H9 (cell line): ENCODE measurements at regions not wholly inside any gene's neighbourhood (a gene's known extent, or its start where the extent isn't known, plus 50 kb on each side); places are given as distances from the start of the nearest gene placed in this dataset.

Experiments used
- DNase-seq: peaks from one replicate; pipeline ENCODE4 v3.0.0-alpha.2; 2017
- H2AFZ ChIP-seq: one replicate; pipeline ENCODE4 v1.6.1; 2013; ENCODE audit warnings: mild to moderate bottlenecking, low read length, control low read depth, moderate library complexity
- H2AK5ac ChIP-seq: 2 replicates; pipeline ENCODE4 v1.6.1; 2013; ENCODE audit warnings: low read length, control low read depth, mixed read lengths; ENCODE audit not compliant: insufficient read length
- H2BK120ac ChIP-seq: one replicate; pipeline ENCODE4 v1.6.1; 2013; ENCODE audit warnings: low read depth, mild to moderate bottlenecking, low read length, control low read depth, inconsistent platforms; ENCODE audit not compliant: poor library complexity, severe bottlenecking
- H2BK12ac ChIP-seq: 2 replicates; pipeline ENCODE4 v1.6.1; 2013; ENCODE audit warnings: low read length, control low read depth, mixed read lengths, low read depth; ENCODE audit not compliant: insufficient read length
- H2BK15ac ChIP-seq: 2 replicates; pipeline ENCODE4 v1.6.1; 2013; ENCODE audit warnings: low read depth, low read length, control low read depth
- H2BK20ac ChIP-seq: one replicate; pipeline ENCODE4 v1.6.1; 2013; ENCODE audit warnings: low read depth, mild to moderate bottlenecking, low read length, control low read depth, inconsistent platforms; ENCODE audit not compliant: poor library complexity, severe bottlenecking
- H2BK5ac ChIP-seq: 2 replicates; pipeline ENCODE4 v1.6.1; 2013; ENCODE audit warnings: low read length, control low read depth, mixed read lengths; ENCODE audit not compliant: insufficient read length
- H3K14ac ChIP-seq: 2 replicates; pipeline ENCODE4 v1.6.1; 2013; ENCODE audit warnings: low read length, control low read depth; ENCODE audit not compliant: insufficient read depth
- H3K18ac ChIP-seq: 2 replicates; pipeline ENCODE4 v1.6.1; 2013; ENCODE audit warnings: low read depth, mild to moderate bottlenecking, mixed read lengths, low read length, control low read depth; ENCODE audit not compliant: insufficient read length
- H3K23ac ChIP-seq: 2 replicates; pipeline ENCODE4 v1.6.1; 2013; ENCODE audit warnings: low read length, control low read depth, mixed read lengths, low read depth; ENCODE audit not compliant: insufficient read length
- H3K23me2 ChIP-seq: 2 replicates; pipeline ENCODE4 v1.6.1; 2013; ENCODE audit warnings: low read depth, mild to moderate bottlenecking, mixed read lengths, low read length, control low read depth; ENCODE audit not compliant: insufficient read length, poor library complexity, severe bottlenecking
- H3K27ac ChIP-seq: 2 replicates; pipeline ENCODE4 v1.5.1; 2013; ENCODE audit warnings: low read length, control low read depth, mixed read lengths, low read depth; ENCODE audit not compliant: insufficient read length
- H3K27me3 ChIP-seq: 2 replicates; pipeline ENCODE4 v1.6.1; 2013; ENCODE audit warnings: low read length, control low read depth, inconsistent platforms; ENCODE audit not compliant: insufficient read depth
- H3K4ac ChIP-seq: 2 replicates; pipeline ENCODE4 v1.6.1; 2013; ENCODE audit warnings: low read depth, mild to moderate bottlenecking, control low read depth, inconsistent platforms, low read length, moderate library complexity
- H3K4me1 ChIP-seq: 2 replicates; pipeline ENCODE4 v1.6.1; 2013; ENCODE audit warnings: low read length, control low read depth, inconsistent platforms; ENCODE audit not compliant: insufficient read depth
- H3K4me2 ChIP-seq: 2 replicates; pipeline ENCODE4 v1.6.1; 2013; ENCODE audit warnings: low read length, control low read depth, mixed read lengths; ENCODE audit not compliant: insufficient read length, insufficient read depth
- H3K56ac ChIP-seq: 2 replicates; pipeline ENCODE4 v1.6.1; 2013; ENCODE audit warnings: low read depth, mild to moderate bottlenecking, mixed read lengths, low read length, control low read depth; ENCODE audit not compliant: insufficient read length
- H3K79me1 ChIP-seq: 2 replicates; pipeline ENCODE4 v1.6.1; 2013; ENCODE audit warnings: low read depth, mild to moderate bottlenecking, moderate library complexity, low read length, control low read depth, inconsistent platforms; ENCODE audit not compliant: insufficient read depth, poor library complexity, severe bottlenecking
- H3K79me2 ChIP-seq: 2 replicates; pipeline ENCODE4 v1.6.1; 2013; ENCODE audit warnings: low read length, control low read depth, inconsistent platforms; ENCODE audit not compliant: insufficient read depth
- H3K9ac ChIP-seq: 2 replicates; pipeline ENCODE4 v1.6.1; 2013; ENCODE audit warnings: low read length, control low read depth, mixed read lengths; ENCODE audit not compliant: insufficient read length; ENCODE audit errors: extremely low read depth
- H3K9me3 ChIP-seq: one replicate; pipeline ENCODE4 v1.6.1; 2013; ENCODE audit warnings: low read depth, low read length, inconsistent platforms; ENCODE audit not compliant: control insufficient read depth
- H3T11ph ChIP-seq: one replicate; pipeline ENCODE4 v1.6.1; 2013; ENCODE audit warnings: mild to moderate bottlenecking, low read length, control low read depth, inconsistent platforms
- H4K20me1 ChIP-seq: one replicate; pipeline ENCODE4 v1.6.1; 2013; ENCODE audit not compliant: control insufficient read depth, insufficient read length, insufficient read depth
- H4K5ac ChIP-seq: 2 replicates; pipeline ENCODE4 v1.6.1; 2013; ENCODE audit warnings: low read depth, mild to moderate bottlenecking, mixed read lengths, low read length, control low read depth; ENCODE audit not compliant: insufficient read length
- H4K8ac ChIP-seq: replicated peaks from 2 replicates; pipeline ENCODE4 v1.6.1; 2013; ENCODE audit warnings: low read length, control low read depth, mixed read lengths, low read depth; ENCODE audit not compliant: insufficient read length
- H4K91ac ChIP-seq: 2 replicates; pipeline ENCODE4 v1.6.1; 2013; ENCODE audit warnings: low read depth, mild to moderate bottlenecking, moderate library complexity, mixed read lengths, low read length, control low read depth; ENCODE audit not compliant: insufficient read length
- H3K27ac Mint-ChIP-seq, 3 experiments: 2 replicates in 2 of 3; 3 replicates in 1 of 3; pipeline ENCODE4 v1.8.0; 2020 to 2021; ENCODE audit warnings: mixed read lengths in 3 of 3, mild to moderate bottlenecking in 1 of 3, moderate library complexity in 1 of 3
- H3K27me3 Mint-ChIP-seq: 2 replicates; pipeline ENCODE4 v1.8.0; 2021; ENCODE audit warnings: low read depth, mild to moderate bottlenecking, moderate library complexity, mixed read lengths
- H3K36me3 Mint-ChIP-seq, 3 experiments: 2 replicates in 2 of 3; 3 replicates in 1 of 3; pipeline ENCODE4 v1.8.0; 2020 to 2021; ENCODE audit warnings: low read depth in 3 of 3, mixed read lengths in 3 of 3; ENCODE audit not compliant: insufficient read depth in 1 of 3
- H3K4me1 Mint-ChIP-seq, 2 experiments: 2 replicates each; pipeline ENCODE4 v1.8.0; 2020; ENCODE audit warnings: mixed read lengths in 2 of 2
- H3K4me3 Mint-ChIP-seq, 2 experiments: 2 replicates in 1 of 2; 3 replicates in 1 of 2; pipeline ENCODE4 v1.8.0; 2020 to 2021; ENCODE audit warnings: mild to moderate bottlenecking in 2 of 2, mixed read lengths in 2 of 2, moderate library complexity in 1 of 2
- H3K9me3 Mint-ChIP-seq, 2 experiments: 2 replicates in 1 of 2; 3 replicates in 1 of 2; pipeline ENCODE4 v1.8.0; 2020; ENCODE audit warnings: mild to moderate bottlenecking in 2 of 2, mixed read lengths in 2 of 2, moderate library complexity in 1 of 2
- CTCF ChIP-seq: fragments of 200-600 bp; sonication (generic); conservative IDR thresholded peaks from 3 replicates; pipeline ENCODE4 v1.8.0; 2021; ENCODE audit warnings: antibody characterized with exemption, mild to moderate bottlenecking
- WGBS: extraction: QIAGEN DNeasy Blood & Tissue Kit; methylation state at CpG from one replicate; pipeline ENCODE4 v1.1.7; 2013; ENCODE audit warnings: missing lambda C conversion rate, low lambda C conversion rate, mixed read lengths; ENCODE audit not compliant: insufficient read length; ENCODE audit errors: extremely low coverage; 5-methylcytosine and 5-hydroxymethylcytosine counted together

DNA sequence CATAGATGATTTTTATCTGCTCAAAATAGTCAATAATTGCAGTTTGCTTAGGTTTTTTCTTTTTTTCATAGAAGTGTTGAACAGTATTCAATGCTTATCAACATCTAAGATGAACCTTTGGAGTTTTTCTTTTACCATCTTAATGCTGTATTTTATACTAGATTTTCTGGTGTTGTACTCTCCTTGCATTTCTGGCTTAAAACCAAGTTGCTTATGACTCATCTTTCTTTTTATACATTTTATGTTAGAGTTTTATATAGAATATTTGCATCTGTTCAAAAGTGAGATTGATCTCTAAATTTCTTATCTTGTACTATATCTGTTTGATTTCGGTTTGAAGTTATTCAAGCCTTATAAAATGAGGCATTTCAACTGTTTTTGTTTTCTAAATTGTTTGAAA lies 232.5 kb downstream of the RFPL4B start:
- Histone ChIP-seq H3K9ac (no peak overlapping the region), H4K8ac (no peak overlapping the region), H3K18ac (no peak overlapping the region), H3K23ac (no peak overlapping the region), H2BK5ac (no peak overlapping the region), H3K27me3 (no peaks in the 10 kb centered on the region), H3K79me1 (no peaks in the 10 kb centered on the region), H3K4me2 (no peak overlapping the region), H2BK15ac (no peak overlapping the region), H2AFZ (no peak overlapping the region), H3K79me2 (no peaks in the 10 kb centered on the region), H4K91ac (no peak overlapping the region), H2BK20ac (no peak overlapping the region), H3K56ac (no peak overlapping the region), H3K9me3 (no peaks in the 10 kb centered on the region), H3K23me2 (no peaks in the 10 kb centered on the region), H3T11ph (no peak overlapping the region), H4K5ac (no peak overlapping the region), H2BK120ac (no peak overlapping the region), H4K20me1 (no peaks in the 10 kb centered on the region), H3K4me1 (no peaks in the 10 kb centered on the region), H2BK12ac (no peak overlapping the region), H3K4ac (no peak overlapping the region), H2AK5ac (no peak overlapping the region), H3K14ac (no peak overlapping the region), H3K27ac (no peak overlapping the region)
- no peak overlapping the region for H3K27ac Mint-ChIP-seq
- H3K27me3 Mint-ChIP-seq = peaks cover 2% of the 10 kb centered on the region; the same call in 1 of the 2 replicates
- H3K4me3 Mint-ChIP-seq = no peak overlapping the region
- TF ChIP-seq CTCF = no peak
- no peaks in the 10 kb centered on the region for H3K36me3 Mint-ChIP-seq
- peaks cover 0 to 4% of the 10 kb centered on the region in 2 experiments; a peak in 1 of 5 replicates for H3K9me3 Mint-ChIP-seq
- H3K4me1 Mint-ChIP-seq = no peaks in the 10 kb centered on the region
- WGBS = no CpG with 5 or more reads among the region's 1 CpG
- DNase-seq = no peak
